OCI-LY1 (cell line): ENCODE measurements at regions not wholly inside any gene's neighbourhood (a gene's known extent, or its start where the extent isn't known, plus 50 kb on each side); places are given as distances from the start of the nearest gene placed in this dataset.

Experiments used
- H2AFZ ChIP-seq: fragments of 200-600 bp; sonication (generic), shearing (Covaris generic); 2 replicates; pipeline ENCODE4 v1.6.0; 2014; ENCODE audit warnings: antibody characterized with exemption, mild to moderate bottlenecking, low read length
- H3F3A ChIP-seq: fragments of 200-600 bp; sonication (generic), shearing (Covaris generic); 2 replicates; pipeline ENCODE4 v1.6.0; 2014; ENCODE audit warnings: mild to moderate bottlenecking, antibody characterized with exemption, low read length, moderate library complexity; ENCODE audit not compliant: insufficient read depth
- H3K27ac ChIP-seq: fragments of 200-600 bp; sonication (generic); 2 replicates; pipeline ENCODE4 v1.5.1; 2014; ENCODE audit warnings: low read length, mixed run types, mild to moderate bottlenecking, low read depth; ENCODE audit not compliant: poor library complexity, severe bottlenecking
- H3K27me3 ChIP-seq: fragments of 200-600 bp; sonication (generic); 2 replicates; pipeline ENCODE4 v1.6.0; 2014; ENCODE audit warnings: antibody characterized with exemption, mild to moderate bottlenecking, low read length, moderate library complexity; ENCODE audit not compliant: insufficient read depth
- H3K36me3 ChIP-seq: fragments of 200-600 bp; sonication (generic); 2 replicates; pipeline ENCODE4 v1.6.1; 2014; ENCODE audit warnings: mild to moderate bottlenecking, antibody characterized with exemption, low read length, moderate library complexity, mixed read lengths; ENCODE audit not compliant: insufficient read depth
- H3K4me1 ChIP-seq: fragments of 200-600 bp; sonication (generic); 2 replicates; pipeline ENCODE4 v1.5.1; 2014; ENCODE audit warnings: mild to moderate bottlenecking, low read length, moderate library complexity; ENCODE audit not compliant: insufficient read depth, severe bottlenecking
- H3K4me2 ChIP-seq: fragments of 200-600 bp; sonication (generic), shearing (Covaris generic); 2 replicates; pipeline ENCODE4 v1.6.1; 2014; ENCODE audit warnings: low read length
- H3K4me3 ChIP-seq: fragments of 200-600 bp; sonication (generic); 2 replicates; pipeline ENCODE4 v1.5.1; 2014; ENCODE audit warnings: low read length, low read depth, mild to moderate bottlenecking, mixed read lengths; ENCODE audit not compliant: poor library complexity, severe bottlenecking
- H3K79me2 ChIP-seq: fragments of 200-600 bp; shearing (Covaris generic); 2 replicates; pipeline ENCODE4 v1.6.1; 2016; ENCODE audit warnings: mixed run types, low read length, mixed read lengths; ENCODE audit not compliant: insufficient read depth
- H3K9ac ChIP-seq: fragments of 200-600 bp; sonication (generic), shearing (Covaris generic); 2 replicates; pipeline ENCODE4 v1.6.1; 2014; ENCODE audit warnings: mild to moderate bottlenecking, low read length, mixed read lengths
- H3K9me2 ChIP-seq: fragments of 200-600 bp; sonication (generic), shearing (Covaris generic); 2 replicates; pipeline ENCODE4 v1.6.1; 2014; ENCODE audit warnings: low read depth, mild to moderate bottlenecking, low read length, mixed read lengths
- H3K9me3 ChIP-seq: fragments of 200-600 bp; shearing (Covaris generic); 2 replicates; pipeline ENCODE4 v1.6.1; 2014; ENCODE audit warnings: low read length, mixed read lengths
- H4K20me1 ChIP-seq: fragments of 200-600 bp; sonication (generic), shearing (Covaris generic); 2 replicates; pipeline ENCODE4 v1.6.0; 2016; ENCODE audit warnings: mild to moderate bottlenecking, low read length; ENCODE audit not compliant: insufficient read depth
- EZH2 ChIP-seq: fragments of 200-600 bp; sonication (generic), shearing (Covaris generic); IDR thresholded peaks from 2 replicates; pipeline ENCODE4 v1.8.0; 2017; ENCODE audit warnings: borderline replicate concordance, mixed run types, mild to moderate bottlenecking, antibody characterized with exemption, low read length, moderate library complexity, mixed read lengths
- TF ChIP-seq, protein P1 (sequence below): fragments of 200-600 bp; sonication (generic), shearing (Covaris generic); IDR thresholded peaks from 2 replicates; pipeline ENCODE4 v1.5.1; 2017; ENCODE audit warnings: mild to moderate bottlenecking, antibody characterized with exemption, low read length, moderate library complexity, mixed read lengths

DNA sequence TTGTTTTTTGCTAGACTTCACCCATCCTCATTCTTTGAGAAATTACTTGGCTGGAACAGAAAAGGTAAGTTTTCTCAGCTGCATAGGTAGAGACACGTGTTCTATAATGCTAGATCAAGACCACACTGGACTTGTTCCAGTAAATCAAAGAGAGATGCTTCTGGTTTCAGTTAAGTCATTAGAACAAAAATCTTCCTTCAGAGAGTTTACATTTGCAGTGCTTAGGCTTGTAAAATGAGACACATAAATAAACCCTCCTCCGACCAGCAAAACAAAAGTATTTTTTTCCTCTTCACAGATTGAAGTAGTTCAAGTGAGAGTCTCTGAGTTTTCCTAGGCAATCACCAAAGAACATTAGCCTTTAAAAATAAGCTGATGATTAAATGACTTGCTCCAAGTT lies 87.3 kb upstream of the PROK2 start:
- no peak overlapping the region for H3K9ac ChIP-seq
- H3K79me2 ChIP-seq: no peaks in the 10 kb centered on the region
- H3K27ac ChIP-seq: no peak overlapping the region
- no peak overlapping the region for H2AFZ ChIP-seq
- TF ChIP-seq, protein P1, sequence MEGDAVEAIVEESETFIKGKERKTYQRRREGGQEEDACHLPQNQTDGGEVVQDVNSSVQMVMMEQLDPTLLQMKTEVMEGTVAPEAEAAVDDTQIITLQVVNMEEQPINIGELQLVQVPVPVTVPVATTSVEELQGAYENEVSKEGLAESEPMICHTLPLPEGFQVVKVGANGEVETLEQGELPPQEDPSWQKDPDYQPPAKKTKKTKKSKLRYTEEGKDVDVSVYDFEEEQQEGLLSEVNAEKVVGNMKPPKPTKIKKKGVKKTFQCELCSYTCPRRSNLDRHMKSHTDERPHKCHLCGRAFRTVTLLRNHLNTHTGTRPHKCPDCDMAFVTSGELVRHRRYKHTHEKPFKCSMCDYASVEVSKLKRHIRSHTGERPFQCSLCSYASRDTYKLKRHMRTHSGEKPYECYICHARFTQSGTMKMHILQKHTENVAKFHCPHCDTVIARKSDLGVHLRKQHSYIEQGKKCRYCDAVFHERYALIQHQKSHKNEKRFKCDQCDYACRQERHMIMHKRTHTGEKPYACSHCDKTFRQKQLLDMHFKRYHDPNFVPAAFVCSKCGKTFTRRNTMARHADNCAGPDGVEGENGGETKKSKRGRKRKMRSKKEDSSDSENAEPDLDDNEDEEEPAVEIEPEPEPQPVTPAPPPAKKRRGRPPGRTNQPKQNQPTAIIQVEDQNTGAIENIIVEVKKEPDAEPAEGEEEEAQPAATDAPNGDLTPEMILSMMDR: no peak
- TF ChIP-seq EZH2: no peak
- H3K27me3 ChIP-seq: no peaks in the 10 kb centered on the region; the same call in 1 of the 2 replicates
- no peak overlapping the region for H3K4me3 ChIP-seq
- no peaks in the 10 kb centered on the region for H3K4me1 ChIP-seq
- H3F3A ChIP-seq: no peaks in the 10 kb centered on the region
- H3K4me2 ChIP-seq: no peak overlapping the region
- H4K20me1 ChIP-seq: no peaks in the 10 kb centered on the region
- H3K36me3 ChIP-seq: no peaks in the 10 kb centered on the region
- no peaks in the 10 kb centered on the region for H3K9me2 ChIP-seq
- no peaks in the 10 kb centered on the region for H3K9me3 ChIP-seq

DNA sequence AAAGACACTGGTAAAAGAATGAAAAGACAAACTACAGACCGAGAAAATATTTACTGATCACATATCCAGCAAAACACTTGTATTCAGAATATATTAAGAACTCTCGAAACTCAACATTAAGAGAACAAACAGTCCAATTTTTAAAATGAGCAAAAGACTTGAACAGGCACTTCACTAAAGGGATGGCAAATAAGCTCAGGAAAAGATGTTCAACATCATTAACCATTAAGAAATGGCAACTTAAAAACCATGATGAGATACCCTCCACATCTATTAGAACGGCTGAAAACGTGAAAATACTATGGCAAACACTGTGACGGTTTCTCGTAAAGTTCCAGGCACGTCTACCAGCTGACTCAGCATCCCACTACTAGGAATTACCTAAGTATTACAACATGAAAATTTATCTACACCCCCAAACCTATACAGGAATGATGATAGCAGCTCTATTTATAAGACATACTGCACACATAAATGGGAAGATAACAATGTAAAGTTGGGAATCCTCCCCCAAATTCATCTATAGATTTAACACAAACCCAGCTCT lies 86.1 kb upstream of the PROK2 start:
- no peaks in the 10 kb centered on the region for H3K79me2 ChIP-seq
- H4K20me1 ChIP-seq: no peaks in the 10 kb centered on the region
- no peak overlapping the region for H3K27ac ChIP-seq
- H3K9me3 ChIP-seq: no peaks in the 10 kb centered on the region
- no peak overlapping the region for H3K9ac ChIP-seq
- no peaks in the 10 kb centered on the region for H3K36me3 ChIP-seq
- no peak for TF ChIP-seq EZH2
- TF ChIP-seq, protein P1: no peak
- no peaks in the 10 kb centered on the region for H3F3A ChIP-seq
- no peak overlapping the region for H3K4me2 ChIP-seq
- no peaks in the 10 kb centered on the region; the same call in 1 of the 2 replicates for H3K27me3 ChIP-seq
- H3K4me1 ChIP-seq: no peaks in the 10 kb centered on the region
- H3K4me3 ChIP-seq: no peak overlapping the region
- H3K9me2 ChIP-seq: no peaks in the 10 kb centered on the region
- no peak overlapping the region for H2AFZ ChIP-seq

DNA sequence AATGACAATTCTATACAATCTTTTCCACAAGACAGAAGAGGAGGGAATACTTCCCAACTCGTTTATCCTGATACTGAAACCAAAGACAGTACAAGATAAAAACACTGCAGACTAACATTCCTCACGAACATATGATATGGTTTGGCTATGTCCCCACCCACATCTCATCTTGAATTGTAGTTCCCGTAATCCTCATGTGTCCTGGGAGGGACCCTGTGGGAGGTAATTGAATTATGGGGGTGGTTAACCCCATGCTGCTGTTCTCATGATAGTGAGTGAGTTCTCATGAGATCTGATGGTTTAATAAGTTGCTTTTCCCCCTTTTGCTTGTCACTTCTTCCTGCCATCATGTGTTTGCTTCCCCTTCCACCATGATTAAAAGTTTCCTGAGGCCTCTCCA lies 83.9 kb upstream of the PROK2 start:
- Histone ChIP-seq H3K27me3 (no peaks in the 10 kb centered on the region; the same call in 1 of the 2 replicates), H3K4me2 (no peak overlapping the region), H3K9me2 (no peaks in the 10 kb centered on the region), H3K36me3 (no peaks in the 10 kb centered on the region), H3F3A (no peaks in the 10 kb centered on the region), H3K9me3 (no peaks in the 10 kb centered on the region), H3K27ac (no peak overlapping the region), H2AFZ (no peak overlapping the region), H3K9ac (no peak overlapping the region), H3K79me2 (no peaks in the 10 kb centered on the region), H4K20me1 (no peaks in the 10 kb centered on the region), H3K4me1 (no peaks in the 10 kb centered on the region), H3K4me3 (no peak overlapping the region)
- TF ChIP-seq EZH2: no peak
- TF ChIP-seq, protein P1: no peak
